ENCODE measurements at regions not wholly inside any gene's neighbourhood (a gene's known extent, or its start where the extent isn't known, plus 50 kb on each side); places are given as distances from the start of the nearest gene placed in this dataset.
"Not testable (repeated sequence)": the region's sequence is repeated elsewhere in the genome, so short reads cannot be mapped to it uniquely, and the experiment has no call there.

DNA sequence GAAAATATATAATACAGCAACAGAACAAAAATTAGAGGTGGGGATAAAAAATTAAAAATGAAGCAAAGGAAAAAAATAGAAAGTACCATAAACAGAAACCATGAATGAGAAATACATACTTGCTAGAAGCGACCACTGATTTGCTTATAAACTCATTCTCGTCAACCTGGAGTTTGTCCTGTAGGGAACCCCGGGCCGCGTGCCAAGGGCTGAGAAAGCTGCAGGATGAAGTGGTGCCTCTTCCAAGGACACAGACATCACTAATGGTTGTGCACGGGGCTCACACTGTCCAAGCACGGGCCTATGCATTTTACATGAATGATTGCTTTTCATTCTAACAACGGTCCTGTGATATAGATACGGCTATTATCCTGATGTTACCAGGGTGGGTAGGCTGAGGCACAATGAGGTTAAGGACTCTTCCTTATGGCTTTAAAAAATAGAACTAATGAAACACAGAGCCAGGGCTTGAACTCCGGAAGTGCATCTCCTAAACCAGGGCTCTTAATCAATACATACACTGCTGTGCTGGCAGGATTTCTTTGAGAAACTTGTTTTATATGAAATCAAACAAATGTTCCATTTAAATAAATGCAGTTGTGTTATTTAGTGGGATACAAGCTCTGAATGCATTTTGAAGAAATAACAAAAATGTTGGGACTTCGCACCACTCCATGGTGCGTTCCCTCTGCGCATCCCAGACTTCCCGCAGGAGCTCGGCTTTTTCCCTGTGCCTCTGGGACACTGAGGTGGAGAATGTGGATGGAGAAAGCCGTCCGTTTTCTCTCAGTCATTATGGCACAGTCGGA, 113.9 kb upstream of the PHACTR3 start:
- not testable (repeated sequence) for DNase-seq (ENCODE audit: low read depth in 2 of 2, low spot score in 1 of 2)

DNA sequence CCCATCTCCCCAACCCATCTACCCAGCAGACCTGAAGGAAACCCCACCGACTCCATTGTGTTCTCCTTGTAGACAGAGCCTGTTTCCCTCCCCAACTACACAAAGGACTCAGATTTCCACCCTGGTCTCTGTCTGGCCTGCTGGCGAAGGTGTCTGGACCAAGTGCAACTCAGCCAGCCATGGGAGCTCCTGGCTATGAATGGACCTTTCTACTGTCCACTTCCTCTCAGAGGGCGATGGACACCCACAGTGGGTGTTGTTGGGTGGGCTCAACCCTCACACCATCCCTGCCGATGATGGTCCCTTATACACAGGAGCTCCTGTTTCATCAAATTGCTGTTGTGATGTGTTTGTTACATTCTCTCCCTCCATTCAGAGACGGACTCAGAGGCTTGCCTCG, 112.5 kb upstream of the PHACTR3 start:
- DNase-seq (ENCODE audit: low read depth in 2 of 2, low spot score in 1 of 2): no peak

DNA sequence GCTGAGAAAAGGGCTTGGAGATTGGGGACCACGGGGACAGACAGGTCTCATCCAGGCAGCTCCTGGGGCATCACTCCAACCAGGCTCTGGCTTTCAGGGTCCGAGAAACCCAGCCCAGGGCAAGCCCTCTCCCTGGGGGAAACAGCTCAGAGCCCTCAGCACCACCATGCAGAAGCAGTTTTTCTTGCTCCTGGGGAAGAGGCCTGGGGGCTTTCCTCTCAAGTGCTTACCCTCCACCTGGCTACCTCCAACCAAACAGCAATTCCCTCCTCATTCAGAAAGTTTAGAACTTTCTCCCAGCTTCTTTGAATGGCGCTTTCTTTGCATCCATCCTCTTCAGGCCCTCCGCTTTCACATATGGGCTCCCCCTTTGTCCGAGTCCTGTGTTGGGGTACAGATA, 110.4 kb upstream of the PHACTR3 start:
- no peak for DNase-seq (ENCODE audit: low read depth in 2 of 2, low spot score in 1 of 2)

DNA sequence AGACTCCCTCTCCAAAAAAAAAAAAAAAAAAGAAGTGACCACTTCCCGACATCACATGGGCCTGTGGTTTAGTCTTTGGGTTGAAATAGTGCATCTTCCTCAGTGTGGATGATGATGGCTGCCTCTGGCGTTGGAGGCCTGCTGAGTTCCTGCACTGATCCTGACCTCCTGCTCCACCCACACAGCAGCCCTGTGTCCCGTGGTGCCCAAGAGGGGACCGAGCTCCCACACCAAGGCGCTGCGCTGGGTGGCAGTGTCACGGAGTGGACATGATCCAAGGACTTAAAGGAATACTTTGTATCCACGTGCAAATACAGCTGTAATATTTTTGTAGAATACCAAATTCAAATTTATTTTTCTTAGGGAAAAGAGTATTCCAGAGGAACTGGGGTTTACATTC, 109.2 kb upstream of the PHACTR3 start:
- no peak for DNase-seq (ENCODE audit: low read depth in 2 of 2, low spot score in 1 of 2)

DNA sequence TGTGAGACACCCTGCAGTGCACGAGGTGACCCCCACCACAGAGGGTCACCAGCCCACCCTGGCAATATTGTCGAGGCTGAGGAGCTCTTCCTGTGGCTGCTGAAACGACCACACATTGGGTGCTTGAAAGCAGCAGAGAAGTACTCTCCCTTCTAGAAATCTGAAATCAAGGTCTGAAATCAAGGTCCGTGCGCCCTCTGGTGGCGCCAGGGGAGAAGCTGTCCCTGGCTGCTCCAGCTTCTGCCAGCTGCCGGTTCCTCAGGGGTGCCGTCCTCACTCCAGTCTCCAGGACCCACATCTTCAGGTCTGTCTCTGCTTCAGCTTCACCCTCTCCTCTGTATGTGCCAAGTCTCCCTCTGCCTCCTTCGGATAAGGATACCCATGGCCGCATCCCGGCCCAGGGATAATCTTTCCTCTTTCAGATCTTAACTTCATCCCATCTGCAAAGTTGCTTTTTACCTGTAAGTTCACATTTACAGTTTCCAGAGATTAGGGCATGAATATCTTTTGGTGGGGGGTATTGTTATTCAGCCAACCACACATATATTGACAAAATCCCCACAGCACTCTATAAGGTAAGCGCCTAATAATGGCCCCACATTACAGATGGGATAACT, 108.3 kb upstream of the PHACTR3 start:
- peak; percentile 7 to 32 for DNase-seq (ENCODE audit: low read depth in 2 of 2, low spot score in 1 of 2)

DNA sequence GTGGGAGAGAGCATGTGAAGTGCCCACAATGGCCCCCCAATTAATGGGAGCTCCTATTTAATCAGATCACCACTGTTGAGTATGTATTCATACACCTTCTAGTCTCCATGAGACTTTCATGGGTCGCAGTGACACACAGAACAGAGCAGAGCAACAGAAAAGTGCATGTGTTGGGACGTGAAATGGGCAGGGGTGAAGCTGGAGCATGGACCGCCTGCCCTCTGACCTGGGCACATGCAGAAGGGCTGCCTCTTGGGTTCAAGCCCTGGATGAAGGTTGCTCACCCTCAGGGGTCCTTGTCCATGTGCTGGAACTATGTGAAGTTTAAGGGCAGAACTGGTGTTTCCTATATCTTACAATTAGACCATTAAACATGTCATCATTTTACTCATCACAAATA, 106.0 kb upstream of the PHACTR3 start:
- no peak for DNase-seq (ENCODE audit: low read depth in 2 of 2, low spot score in 1 of 2)

DNA sequence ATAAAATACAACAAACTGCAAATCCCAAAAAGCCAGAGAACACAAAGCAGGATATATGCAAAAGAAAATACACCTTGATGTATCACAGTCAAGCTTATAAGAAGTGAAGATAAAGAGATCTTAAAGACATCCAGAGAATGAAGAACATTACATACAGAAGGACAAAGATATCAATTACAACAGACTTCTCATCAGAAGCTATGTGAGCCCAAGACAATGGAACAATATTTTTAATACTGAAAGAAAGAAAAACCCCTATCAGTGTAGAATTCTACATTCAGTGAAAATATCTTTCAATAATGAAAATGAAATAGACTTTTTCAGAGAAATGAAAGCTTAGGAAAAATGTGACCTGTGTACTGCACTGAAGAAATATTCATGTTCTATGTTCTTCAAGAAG, 104.5 kb upstream of the PHACTR3 start:
- no peak for DNase-seq (ENCODE audit: low read depth in 2 of 2, low spot score in 1 of 2)

DNA sequence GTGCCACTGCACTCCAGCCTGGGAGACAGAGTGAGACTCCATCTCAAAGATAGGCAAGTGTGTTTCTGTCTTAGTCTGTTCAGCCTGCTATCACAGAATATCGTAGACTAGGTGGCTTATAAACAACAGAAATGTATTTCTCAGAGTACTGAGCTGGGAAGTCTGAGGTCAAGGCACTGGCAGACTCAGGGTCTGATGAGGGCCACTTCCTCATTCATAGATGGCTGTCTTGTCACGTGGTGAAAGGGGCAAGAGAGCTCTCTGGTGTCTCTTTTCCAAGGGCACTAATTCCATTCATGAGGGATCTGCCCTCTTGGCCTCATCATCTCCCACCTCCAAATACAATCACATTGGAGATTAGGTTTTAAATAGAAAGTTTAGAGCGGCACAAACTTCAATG, 95.6 kb upstream of the PHACTR3 start:
- DNase-seq (ENCODE audit: low read depth in 2 of 2, low spot score in 1 of 2): no peak

DNA sequence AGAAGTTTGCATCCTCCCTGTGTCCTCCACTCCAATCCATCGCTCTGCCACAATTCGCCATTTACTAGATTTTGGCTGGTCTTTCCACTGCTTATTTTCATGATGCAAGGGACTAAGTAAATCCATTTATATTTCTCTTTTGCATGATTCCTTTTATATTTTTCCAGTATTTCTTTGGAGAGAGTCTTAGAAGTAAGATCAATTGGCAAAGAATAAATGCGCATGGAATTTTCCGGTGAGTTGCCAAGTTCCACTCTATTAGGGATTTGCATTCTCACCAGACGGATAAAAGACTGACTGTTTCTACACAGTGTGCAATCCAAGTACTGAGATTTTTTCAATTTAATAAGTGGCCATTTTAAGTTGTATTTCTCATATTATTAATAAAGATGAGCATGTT, 91.7 kb upstream of the PHACTR3 start:
- no peak for DNase-seq (ENCODE audit: low read depth in 2 of 2, low spot score in 1 of 2)

DNA sequence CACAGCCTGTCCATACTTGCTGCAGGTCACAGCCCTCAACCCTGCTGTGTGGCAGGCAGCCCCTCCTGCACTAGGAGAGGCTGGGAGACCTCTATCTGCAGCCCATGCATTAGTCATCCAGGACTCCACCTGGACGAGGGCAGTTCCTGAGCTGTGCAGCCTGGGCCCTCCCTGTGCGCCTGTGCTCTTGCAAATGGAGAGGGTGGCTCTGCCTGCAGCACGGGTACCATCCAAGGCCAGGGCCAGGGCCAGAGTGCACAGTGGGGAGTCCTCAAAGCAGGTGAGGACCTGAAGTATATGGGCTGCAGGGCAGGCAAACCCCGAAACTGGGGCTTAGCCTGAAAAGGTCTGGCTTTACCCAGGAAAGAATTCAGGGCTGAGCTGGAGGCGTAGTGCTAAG, 89.8 kb upstream of the PHACTR3 start:
- DNase-seq (ENCODE audit: low read depth in 2 of 2, low spot score in 1 of 2): no peak

DNA sequence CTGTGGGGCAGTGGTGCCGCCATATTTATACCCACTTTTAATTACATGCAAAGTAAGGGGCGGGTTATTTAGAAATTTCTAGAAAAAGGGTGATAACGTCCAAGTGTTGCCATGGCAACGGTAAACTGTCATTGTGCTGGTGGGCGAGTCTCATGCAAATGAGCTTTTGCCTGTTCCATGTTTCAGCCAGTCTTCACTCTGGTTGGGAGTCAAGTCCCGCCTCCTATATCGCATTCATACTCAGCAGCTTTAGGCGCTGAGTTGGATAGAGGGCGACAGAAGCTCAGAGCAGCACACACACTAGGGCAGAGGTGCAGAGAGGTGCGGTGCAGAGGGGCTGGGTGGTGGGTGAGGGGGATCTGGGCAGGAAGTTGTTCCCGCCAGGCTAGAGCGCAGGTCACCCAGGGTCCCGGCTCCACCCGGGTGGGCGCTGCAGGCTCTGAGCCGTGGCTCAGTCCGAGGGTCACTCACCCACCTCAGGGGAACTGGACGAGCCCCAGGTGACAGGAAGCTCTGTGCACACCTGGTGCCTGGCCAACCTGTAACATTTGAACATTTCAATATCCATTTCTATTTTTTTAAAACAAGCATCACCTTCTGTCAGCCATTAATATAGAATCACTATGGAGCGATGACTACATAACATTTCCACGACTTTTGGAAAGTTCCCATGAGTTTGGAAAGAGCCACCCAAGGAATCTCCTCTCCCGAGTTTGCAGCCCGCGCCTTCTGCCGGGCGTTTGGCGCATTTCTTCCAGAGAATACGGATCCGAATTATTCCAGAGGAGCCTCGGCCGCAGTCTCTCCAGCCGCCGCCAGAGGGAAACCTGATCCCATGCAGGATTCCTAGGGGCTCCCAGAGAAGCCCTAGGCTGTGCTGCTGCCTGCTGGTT, 89.1 kb upstream of the PHACTR3 start:
- DNase-seq (ENCODE audit: low read depth in 2 of 2, low spot score in 1 of 2): no peak

DNA sequence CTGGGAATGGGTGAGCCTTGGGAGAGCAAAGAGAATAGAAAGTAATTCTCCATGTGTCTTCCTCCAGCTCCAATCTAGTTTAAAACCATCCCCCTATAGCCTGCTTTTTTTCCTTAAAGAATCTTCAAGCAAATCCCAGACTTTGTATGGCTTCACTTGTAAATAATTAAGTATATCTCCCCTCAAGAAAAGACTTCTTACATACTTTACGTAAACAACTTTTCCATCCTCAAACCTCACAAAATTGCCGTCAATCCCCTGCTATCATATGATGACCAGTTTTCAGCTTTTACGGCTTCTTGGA, 88.5 kb upstream of the PHACTR3 start:
- DNase-seq (ENCODE audit: low read depth in 2 of 2, low spot score in 1 of 2): no peak

DNA sequence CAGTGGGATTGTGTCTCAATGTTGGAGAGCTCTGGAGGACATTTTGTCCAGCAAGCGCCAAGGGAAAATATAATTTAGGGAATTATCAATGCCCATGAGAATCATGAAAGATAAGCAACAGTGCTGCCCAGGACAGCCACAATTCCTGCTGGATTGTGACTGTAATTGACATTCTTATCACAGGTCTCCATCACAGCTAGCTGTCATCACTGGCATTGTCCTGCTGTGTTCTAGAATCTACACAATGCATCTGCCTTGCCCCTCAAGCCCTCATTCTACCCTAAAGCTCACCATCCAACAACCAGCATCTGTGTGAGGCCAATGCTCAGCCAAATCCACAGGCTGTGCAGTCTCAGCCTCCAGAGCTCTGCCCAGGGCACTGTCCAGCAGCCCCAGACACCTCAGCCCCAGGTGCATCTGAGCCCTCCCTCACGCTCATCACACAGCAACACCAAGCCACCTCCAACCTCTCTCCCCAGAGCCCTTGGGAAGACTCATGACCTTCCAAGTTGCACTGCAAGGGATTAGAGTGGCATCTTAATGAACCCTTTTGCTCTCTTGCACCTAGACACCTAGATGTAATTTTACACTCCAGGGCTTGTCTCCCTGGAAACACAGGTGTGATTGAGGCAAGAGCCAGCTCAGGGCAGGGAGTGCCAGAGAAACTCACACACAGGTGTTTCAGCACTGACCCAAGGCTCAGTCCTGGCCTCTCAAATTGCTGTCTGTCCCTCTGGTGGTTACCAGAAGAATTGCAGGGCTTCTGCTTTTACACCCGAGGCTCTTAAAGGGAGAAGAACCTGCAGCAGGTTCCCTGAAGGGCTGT, 85.2 kb upstream of the PHACTR3 start:
- no peak for DNase-seq (ENCODE audit: low read depth in 2 of 2, low spot score in 1 of 2)

DNA sequence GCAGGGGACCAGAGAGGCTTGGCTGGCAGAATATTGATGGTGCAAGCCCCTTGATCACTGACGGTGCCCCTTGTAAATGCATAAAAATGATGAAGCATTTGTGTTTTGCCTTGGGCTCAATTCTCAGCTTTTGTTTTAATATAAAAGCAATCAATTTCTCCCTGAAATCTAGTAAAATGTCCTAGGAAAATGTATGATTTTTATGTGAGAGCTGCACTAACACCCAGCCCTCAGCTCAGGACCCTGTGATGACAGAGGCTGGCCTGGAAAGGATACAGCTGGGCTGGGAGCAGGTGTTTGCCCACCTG, 84.7 kb upstream of the PHACTR3 start:
- no peak for DNase-seq (ENCODE audit: low read depth in 2 of 2, low spot score in 1 of 2)

DNA sequence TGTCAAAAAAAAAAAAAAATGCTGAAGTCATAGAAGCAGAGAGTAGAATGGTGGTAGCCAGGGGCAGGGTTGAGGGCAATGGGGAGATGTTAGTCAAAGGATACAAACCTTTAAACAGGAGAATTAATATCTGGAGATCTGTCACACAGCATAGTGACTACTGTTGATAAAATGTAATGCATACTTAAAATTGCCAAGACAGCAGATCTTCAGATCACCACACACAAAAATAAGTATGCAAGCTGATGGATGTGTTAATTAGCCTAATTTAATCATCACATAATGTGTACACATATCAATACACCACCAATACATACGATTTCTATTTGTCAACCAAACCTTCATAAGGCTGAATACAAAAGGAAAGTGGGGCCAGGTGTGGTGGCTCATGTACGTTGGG, 83.5 kb upstream of the PHACTR3 start:
- DNase-seq (ENCODE audit: low read depth in 2 of 2, low spot score in 1 of 2): no peak

DNA sequence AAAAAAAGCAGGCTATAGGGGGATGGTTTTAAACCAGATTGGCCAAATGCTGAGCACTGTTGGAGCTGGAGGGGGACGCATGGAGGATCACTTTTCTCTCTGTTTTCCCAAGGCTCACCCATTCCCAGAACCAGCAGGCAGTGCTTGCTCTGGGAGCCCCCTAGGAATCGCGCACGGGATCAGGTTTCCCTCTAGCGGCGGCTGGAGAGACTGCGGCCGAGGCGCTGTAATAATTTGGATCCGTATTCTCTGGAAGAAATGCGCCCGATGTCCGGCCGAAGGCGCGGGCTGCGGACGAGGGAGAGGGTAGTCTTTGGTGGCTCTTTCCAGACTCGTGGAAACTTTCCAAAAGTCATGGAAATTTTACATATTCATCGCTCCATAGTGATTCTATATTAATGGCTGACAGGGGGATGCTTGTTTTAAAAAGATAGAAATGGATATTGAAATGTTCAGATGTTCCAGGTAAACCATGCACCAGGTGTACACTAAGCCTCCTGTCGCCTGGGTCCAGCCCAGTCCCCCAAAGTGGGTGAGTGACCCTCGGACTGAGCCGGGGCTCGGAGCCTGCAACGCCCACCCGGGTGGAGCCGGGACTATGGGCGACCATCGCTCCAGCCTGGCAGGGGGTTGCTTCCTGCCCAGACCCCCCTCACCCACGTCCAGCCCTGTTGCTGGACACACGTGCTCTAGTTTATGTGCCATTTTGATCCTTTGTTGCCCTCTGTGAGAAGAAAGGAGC, 78.7 kb upstream of the PHACTR3 start:
- DNase-seq (ENCODE audit: low read depth in 2 of 2, low spot score in 1 of 2): no peak

DNA sequence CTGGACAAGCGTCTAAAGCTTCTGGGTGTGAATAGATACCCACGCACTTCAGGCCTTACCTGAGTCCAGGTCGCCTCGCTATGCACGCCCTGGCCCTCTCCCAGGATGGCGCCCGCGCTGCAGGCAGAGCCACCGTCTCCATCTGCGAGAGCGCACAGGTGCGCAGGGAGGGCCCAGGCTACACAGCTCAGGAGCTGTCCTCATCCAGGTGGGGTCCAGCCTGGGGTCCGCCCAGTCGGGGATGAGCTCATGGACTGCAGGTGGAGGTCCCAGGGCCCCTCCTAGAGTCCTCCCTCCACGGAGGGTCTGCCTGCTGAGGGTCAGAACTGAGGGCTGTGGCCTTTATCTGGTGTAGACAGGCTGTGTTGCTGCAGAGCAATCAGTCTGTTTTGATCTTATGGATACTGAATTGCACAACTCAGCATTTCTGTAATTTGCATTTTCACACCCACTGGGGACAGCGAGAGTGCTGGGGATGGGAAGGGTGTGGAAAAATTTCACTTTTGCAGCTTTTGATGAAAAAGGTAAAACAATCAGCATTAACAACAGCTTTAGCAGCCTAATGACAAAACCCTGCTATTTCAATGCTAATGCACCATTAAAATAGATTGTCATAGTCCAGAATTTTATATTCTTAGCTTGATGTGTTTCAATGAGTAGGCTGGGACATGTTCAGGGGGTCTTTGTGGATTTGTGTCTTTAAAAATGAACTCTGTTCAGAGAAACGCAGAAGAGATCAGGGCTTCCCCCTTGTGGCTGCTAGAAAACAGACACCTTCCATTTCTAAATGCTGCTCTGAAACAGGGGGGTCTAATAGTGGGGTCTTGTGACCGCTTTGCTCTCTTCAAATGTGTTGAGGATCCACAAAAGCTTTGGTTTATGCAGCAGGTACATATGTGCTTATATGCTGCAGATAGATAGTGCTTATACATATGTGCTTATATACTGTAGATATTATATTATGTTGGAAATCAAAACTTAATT, 77.8 kb upstream of the PHACTR3 start:
- DNase-seq (ENCODE audit: low read depth in 2 of 2, low spot score in 1 of 2): no peak

DNA sequence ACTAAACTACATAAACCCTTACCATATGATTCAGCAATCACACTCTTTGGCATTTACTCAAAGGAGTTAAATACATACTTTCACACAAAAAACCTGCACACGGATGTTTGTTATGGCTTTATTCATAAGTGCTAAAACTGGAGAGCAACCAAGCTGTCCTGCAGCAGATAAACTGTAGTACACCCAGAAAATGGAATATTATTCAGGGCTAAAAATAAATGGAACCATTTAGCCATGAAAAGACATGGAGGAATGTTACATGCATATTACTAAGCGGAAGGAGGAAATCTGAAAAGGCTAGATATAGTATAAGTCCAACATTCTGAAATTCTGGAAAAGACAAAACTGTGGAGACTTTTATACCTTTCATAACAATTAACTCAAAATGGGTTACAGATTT, 73.6 kb upstream of the PHACTR3 start:
- DNase-seq (ENCODE audit: low read depth in 2 of 2, low spot score in 1 of 2): no peak

DNA sequence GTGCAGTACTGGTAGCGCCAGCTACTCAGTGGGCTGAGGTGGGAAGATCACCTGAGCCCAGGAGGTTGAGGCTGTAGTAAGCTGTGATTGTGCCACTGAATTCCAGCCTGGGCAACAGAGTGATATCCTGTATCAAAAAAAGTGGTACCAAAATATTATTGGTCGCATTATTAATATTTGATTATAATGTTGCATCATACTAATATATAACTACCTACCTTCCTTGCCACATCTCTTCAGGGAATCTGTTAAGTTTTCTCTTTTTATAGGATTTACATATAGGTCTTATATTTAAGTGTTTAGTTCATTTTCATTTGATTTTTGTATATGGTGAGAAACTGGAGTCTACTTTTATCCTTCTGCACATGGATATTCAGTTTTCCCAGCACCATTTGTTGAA, 66.3 kb upstream of the PHACTR3 start:
- DNase-seq (ENCODE audit: low read depth in 2 of 2, low spot score in 1 of 2): no peak

DNA sequence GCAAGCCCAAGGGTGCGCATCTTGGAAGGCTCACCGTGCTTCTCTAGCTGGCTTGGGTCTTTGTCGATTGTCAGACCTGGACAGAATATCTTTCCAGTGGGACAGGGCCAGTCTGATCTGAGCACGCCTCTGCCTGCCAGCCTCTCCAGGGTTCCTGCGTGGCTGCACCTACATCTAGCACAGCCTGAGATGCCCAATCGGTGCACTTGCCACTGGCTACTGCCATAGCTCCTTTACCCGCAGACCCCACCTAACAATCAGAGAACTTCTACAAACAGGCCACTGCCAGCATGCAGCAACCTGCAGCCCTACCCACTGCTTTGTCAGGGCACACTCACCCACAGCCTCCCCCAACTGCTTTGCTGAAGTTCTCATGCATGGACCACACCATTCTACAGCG, 56.7 kb upstream of the PHACTR3 start:
- DNase-seq (ENCODE audit: low read depth in 2 of 2, low spot score in 1 of 2): no peak

Data from stimulated activated CD8-positive, alpha-beta memory T cell treated with anti-CD3 and anti-CD28 coated beads, Interleukin-4, amount 100 ng/mL, for 4 hours (primary cell).